HEK293T (cell line): ENCODE measurements at regions not wholly inside any gene's neighbourhood (a gene's known extent, or its start where the extent isn't known, plus 50 kb on each side); places are given as distances from the start of the nearest gene placed in this dataset.

ENCODE experiments used
- ELF4 ChIP-seq: fragments of 450-650 bp; IDR thresholded peaks from 2 replicates; pipeline ENCODE4 v1.6.1; 2017; ENCODE audit warnings: antibody characterized with exemption
- SP1 ChIP-seq: fragments of 450-650 bp; IDR thresholded peaks from 2 replicates; pipeline ENCODE4 v1.6.1; 2017

DNA sequence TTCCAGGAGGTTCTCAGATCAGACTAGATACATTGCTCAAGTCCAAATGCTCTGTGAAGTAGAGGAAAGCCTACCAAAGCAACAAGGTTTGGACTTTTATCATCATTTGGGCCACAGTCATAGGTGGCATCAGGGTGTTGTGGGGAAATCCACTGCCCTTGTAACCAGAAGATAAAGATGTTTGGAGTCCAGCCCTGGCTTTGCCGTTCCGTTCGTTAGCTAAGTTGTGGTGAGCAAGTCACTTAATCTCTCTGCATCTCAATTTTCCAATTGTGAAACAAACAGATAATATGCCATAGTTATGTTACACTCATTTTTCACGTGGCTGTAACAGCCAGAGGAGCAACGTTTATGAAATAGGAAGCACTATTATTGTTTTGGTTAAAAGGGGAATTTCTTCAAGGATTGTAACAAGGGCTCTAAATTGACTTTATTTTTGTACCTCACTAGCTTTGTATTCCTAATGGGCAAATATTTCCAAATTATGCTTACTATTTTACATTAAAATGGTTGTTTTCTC, 125.6 kb downstream of the CD47 start:
- TF ChIP-seq SP1 (no peak), ELF4 (no peak)
